CD4-positive, alpha-beta T cell treated with Interleukin-4 for 1 hour (primary cell): ENCODE measurements at regions not wholly inside any gene's neighbourhood (a gene's known extent, or its start where the extent isn't known, plus 50 kb on each side); places are given as distances from the start of the nearest gene placed in this dataset.
"Not testable (repeated sequence)": the region's sequence is repeated elsewhere in the genome, so short reads cannot be mapped to it uniquely, and the experiment has no call there.

Experiments used
- DNase-seq, 2 donors: peaks; one replicate each; pipeline ENCODE4 v3.0.0-alpha.2; 2020 to 2022

DNA sequence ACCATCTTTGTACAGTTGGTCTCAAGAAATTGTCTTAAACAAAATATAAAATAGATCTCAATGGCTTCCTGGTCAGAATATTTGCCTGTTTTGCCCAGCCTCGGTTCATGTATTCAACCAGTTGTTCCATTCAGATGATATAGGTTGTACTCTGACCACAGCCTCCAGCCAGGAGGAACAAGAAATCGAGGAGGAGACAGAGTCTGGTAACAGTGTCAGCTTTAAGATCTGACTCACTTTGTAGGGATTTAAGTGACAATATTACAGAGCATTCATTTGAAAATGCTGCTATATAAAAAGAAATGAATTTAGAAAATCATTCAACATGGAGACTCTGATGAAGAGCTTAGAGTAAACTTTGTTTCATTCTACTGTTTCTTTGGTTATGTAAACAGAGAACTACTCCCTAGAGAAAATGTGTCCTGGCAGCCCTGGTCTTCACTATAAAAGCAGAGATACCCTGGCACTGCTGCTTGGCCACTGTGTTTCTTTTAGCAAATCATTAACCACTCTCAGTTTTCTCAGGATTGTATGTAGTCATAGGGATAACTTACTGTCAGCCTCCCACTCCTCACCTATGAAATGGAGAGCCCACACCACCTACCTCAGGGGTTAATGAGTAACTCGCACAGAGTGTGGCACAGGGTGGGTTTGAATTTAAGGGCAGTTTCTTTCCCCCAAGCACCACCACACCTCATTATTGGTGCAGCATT, 53.5 kb downstream of the PAGE2 start:
- no peak for DNase-seq

- no peak for DNase-seq
Observed at GRCh38 chrX:55142919-55143310, 54.1 kb downstream of the PAGE2 start.

DNA sequence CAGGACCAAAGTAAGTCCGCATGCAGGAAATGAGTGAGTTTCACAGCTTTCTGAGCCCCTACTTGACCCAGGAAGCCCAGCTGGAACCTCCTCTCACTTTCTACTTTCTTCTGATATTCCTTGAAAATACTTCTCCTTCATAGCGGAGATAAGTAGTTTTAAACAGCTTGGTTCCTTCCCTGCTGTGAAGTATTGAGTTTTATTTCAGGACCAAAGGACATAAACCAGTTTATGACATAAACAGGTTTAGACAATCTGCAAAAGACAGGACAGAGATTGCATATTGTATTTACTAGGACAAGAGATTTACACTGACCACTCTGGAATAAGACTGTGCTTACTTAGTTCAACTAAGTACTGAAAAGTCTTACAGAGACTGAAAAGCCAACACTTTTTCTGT, 54.8 kb downstream of the PAGE2 start:
- DNase-seq: no peak

DNA sequence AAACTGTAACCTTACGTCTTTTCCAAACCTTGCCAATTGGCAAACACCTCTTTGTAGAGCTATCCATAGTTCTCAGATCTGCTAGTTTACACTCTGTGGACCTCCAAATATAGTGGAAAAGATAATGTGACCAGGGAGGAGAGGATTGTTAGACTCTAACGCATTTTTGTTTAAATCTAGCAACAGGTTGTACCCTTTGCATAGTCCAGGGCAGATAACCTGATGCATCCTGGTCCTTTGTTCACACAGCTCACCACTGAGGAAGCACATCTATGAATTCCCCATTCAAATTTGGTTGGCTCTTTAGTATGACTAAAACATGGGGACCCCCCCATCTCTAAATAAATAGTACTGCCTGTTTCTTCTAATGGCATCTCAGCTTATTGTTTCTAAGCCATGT, 55.9 kb downstream of the PAGE2 start:
- DNase-seq: no peak

DNA sequence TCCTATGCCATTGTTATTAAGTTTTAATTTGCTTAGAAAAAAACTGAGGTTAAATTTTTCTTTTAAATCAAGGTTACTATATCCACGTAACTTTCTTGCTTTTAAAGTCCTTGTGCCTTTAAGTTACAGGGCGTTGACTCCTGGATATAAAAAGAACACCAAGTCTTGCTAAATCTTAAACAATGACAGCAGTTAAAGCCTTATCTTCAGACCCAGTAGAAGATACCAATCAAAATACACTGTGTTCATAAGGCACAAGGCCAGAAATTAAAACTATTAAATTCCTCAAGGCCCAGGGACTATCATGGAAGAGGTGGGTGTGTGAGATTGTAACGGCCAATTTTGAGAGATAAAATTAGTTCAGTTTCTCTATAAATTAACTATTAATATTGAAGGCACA, 60.4 kb downstream of the PAGE2 start:
- DNase-seq: no peak

GRCh38 chrX:55151199-55151598, 62.4 kb downstream of the PAGE2 start:
- DNase-seq: no peak

- DNase-seq: peak in 1 of 2 donors; percentile 42
Observed at GRCh38 chrX:55159551-55159950, 60.6 kb upstream of the PAGE5 start.

GRCh38 chrX:55160685-55161552, 59.2 kb upstream of the PAGE5 start:
- DNase-seq: peak; percentile 92

DNA sequence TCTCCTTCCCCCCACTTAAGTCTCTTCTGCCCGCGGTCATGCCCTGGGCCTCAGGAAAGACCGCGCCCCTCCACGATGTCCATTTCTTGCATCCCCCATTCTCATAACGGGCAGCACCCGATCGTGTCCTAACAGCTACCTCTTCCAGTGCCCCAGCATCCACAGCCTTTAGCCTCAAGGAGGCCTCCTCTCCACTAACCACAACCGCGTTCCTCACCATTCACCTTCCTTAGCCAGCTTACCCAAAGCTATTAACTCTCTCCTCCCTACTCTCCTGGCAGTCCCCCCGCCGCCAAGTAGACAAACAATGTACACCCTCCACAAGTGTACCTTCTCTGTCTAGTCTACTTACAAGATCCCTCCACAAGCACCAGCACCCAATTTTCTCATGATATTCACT, 58.6 kb upstream of the PAGE5 start:
- DNase-seq: no peak

DNA sequence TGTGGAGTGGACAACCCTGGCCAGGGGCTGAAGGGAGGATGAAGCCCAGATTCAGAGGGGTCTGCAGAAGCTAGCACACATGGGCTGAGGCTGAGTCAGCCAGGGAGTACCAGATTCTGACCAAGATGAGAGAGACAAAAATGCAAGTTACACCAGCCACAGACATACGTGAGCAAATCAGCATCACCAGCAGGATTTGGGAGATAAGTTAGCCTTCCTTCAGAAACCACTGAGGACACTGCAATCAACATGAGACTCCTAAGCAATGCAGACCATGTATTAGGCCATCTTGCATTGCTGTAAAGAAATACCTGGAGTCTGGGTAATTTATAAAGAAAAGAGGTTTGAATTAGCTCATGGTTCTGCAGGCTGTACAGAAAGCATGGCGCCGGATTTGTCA, 57.0 kb upstream of the PAGE5 start:
- no peak for DNase-seq

DNA sequence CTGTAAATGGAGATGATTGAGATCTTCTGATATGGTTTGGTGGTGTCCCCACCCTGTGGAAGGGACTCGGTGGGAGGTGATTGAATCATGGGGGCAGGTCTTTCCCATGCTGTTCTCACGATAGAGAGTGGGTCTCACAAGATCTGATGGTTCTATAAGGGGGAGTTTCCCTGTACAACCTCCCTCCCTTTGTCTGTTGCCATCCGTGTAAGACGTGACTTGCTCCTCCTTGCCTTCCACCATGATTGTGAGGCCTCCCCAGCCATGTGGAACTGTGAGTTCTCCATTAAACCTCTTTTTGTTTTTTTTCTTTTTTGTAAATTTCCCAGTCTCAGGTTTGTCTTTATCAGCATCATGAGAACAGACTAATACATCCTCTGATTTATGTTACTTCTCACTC, 55.1 kb upstream of the PAGE5 start:
- not testable (repeated sequence) for DNase-seq

DNA sequence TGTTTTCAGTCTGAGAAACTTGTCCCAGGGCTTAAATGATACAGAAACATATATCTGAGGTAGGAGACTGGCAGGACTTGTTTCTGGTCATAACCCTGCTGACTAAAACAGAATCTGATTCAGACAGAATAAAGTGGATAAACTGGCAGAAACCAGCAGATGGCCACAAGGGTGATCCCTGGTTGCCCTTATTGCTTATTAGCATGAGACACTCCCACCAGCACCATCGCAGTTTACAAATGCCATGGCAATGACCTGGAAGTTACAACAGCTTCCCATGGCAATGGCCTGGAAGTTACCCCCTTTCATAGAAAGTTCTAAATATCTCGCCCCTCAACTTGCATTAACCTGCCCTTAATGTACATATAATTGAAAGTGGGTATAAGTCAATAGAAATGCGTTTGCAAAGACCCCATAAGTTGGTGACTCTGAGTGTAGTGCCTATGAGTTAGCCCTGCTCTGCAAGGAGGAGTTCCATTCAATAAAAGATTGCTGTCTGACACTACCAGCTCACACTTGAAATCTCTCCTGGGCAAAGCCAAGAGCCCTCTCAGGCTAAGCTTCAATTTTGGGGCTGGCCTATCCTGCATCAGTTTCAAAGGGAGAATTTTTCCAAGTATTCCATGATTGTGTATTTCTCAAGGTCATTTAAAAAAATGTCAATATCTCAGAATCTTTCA, 52.9 kb upstream of the PAGE5 start:
- no peak for DNase-seq

- no peak for DNase-seq
Observed at GRCh38 chrX:55167901-55168300, 52.2 kb upstream of the PAGE5 start.

DNA sequence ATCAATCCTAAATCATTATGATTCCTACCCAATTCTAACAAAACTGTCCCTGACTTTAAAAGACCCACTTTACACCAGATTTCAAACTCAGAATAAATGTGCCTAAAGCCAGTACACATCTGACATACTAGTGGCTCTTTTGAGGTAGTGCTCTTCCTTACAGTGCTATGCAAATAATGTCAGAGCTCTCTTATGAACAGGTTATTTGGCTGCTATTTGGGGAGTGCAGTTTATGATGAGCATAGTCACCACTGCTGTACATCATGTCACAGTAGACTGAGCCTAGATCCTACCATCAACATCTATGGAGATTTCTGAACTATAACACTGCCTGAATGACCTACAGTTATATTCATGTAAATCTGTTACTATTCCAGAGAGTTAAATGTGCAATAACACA, 50.4 kb upstream of the PAGE5 start:
- no peak for DNase-seq
